ENCODE measurements at regions not wholly inside any gene's neighbourhood (a gene's known extent, or its start where the extent isn't known, plus 50 kb on each side); places are given as distances from the start of the nearest gene placed in this dataset.

GRCh38 chr15:81544385-81544784, 170.4 kb upstream of the TMC3 start:
- H3K4ac ChIP-seq (ENCODE audit: low read depth, low read length), result no peak overlapping the region
- no peak for DNase-seq
- Mint-ChIP-seq H3K27ac (no peak overlapping the region), H3K36me3 (ENCODE audit: insufficient read depth in 1 of 3, low read depth in 3 of 3) (no peaks in the 10 kb centered on the region), H3K4me3 (no peak overlapping the region), H3K27me3 (ENCODE audit: low read depth) (no peaks in the 10 kb centered on the region), H3K9me3 (no peaks in the 10 kb centered on the region), H3K4me1 (peaks cover 10% of the 10 kb centered on the region in 2 experiments)
- no peak overlapping the region for H3K56ac ChIP-seq (ENCODE audit: insufficient read length, low read depth, low read length)
- no peaks in the 10 kb centered on the region for H3K79me2 ChIP-seq (ENCODE audit: insufficient read depth, low read length)
- no peaks in the 10 kb centered on the region for H3K79me1 ChIP-seq (ENCODE audit: insufficient read depth, low read depth, low read length, poor library complexity, severe bottlenecking)
- no peak overlapping the region for H3K23ac ChIP-seq (ENCODE audit: insufficient read length, low read depth, low read length)
- H2BK20ac ChIP-seq (ENCODE audit: low read depth, low read length, poor library complexity, severe bottlenecking), result no peak overlapping the region
- H3K4me2 ChIP-seq (ENCODE audit: insufficient read depth, insufficient read length, low read length), result no peak overlapping the region
- H3K23me2 ChIP-seq (ENCODE audit: insufficient read length, low read depth, low read length, poor library complexity, severe bottlenecking), result no peaks in the 10 kb centered on the region
- H3K9ac ChIP-seq (ENCODE audit: extremely low read depth, insufficient read length, low read length), result no peak overlapping the region
- no peak overlapping the region for H2BK5ac ChIP-seq (ENCODE audit: insufficient read length, low read length)
- H4K8ac ChIP-seq (replicated peaks; ENCODE audit: insufficient read length, low read depth, low read length), result no peak overlapping the region
- no peak overlapping the region for H2AFZ ChIP-seq (ENCODE audit: low read length)
- WGBS (ENCODE audit: extremely low coverage, insufficient read length, low lambda C conversion rate), result no CpG with 5 or more reads among the region's 2 CpGs
- no peak overlapping the region for H3T11ph ChIP-seq (ENCODE audit: low read length)
- H2AK5ac ChIP-seq (ENCODE audit: insufficient read length, low read length), result no peak overlapping the region
- H3K9me3 ChIP-seq (ENCODE audit: control insufficient read depth, low read depth, low read length), result no peaks in the 10 kb centered on the region
- H2BK120ac ChIP-seq (ENCODE audit: low read depth, low read length, poor library complexity, severe bottlenecking), result no peak overlapping the region
- no peaks in the 10 kb centered on the region for H4K20me1 ChIP-seq (ENCODE audit: control insufficient read depth, insufficient read depth, insufficient read length)
- H4K5ac ChIP-seq (ENCODE audit: insufficient read length, low read depth, low read length), result no peak overlapping the region
- H4K91ac ChIP-seq (ENCODE audit: insufficient read length, low read depth, low read length), result no peak overlapping the region
- no peak overlapping the region for H3K27ac ChIP-seq (ENCODE audit: insufficient read length, low read depth, low read length)
- no peak overlapping the region for H2BK12ac ChIP-seq (ENCODE audit: insufficient read length, low read depth, low read length)
- no peak for TF ChIP-seq CTCF (conservative IDR thresholded peaks at IDR 0.05)
- H3K27me3 ChIP-seq (ENCODE audit: insufficient read depth, low read length), result no peaks in the 10 kb centered on the region
- H3K4me1 ChIP-seq (ENCODE audit: insufficient read depth, low read length), result peaks cover 2% of the 10 kb centered on the region; the same call in 1 of the 2 replicates
- H2BK15ac ChIP-seq (ENCODE audit: low read depth, low read length), result no peak overlapping the region
- H3K14ac ChIP-seq (ENCODE audit: insufficient read depth, low read length), result no peak overlapping the region
- H3K18ac ChIP-seq (ENCODE audit: insufficient read length, low read depth, low read length), result no peak overlapping the region

Measured in H9 (cell line).